ENCODE measurements at regions not wholly inside any gene's neighbourhood (a gene's known extent, or its start where the extent isn't known, plus 50 kb on each side); places are given as distances from the start of the nearest gene placed in this dataset.

- TF ChIP-seq CTCF (IDR thresholded peaks at IDR 0.05): no peak
- no peak for TF ChIP-seq POLR2A (IDR thresholded peaks at IDR 0.05)
- TF ChIP-seq POLR2AphosphoS5 (IDR thresholded peaks at IDR 0.05): no peak
Measured at GRCh38 chrX:39996536-39996935, 101.2 kb downstream of the BCOR start.
